Thyroid gland (tissue), 4 donors: ENCODE measurements at regions not wholly inside any gene's neighbourhood (a gene's known extent, or its start where the extent isn't known, plus 50 kb on each side); places are given as distances from the start of the nearest gene placed in this dataset.

ENCODE experiments used
- POLR2A ChIP-seq, 2 donors: fragments of 450-650 bp; IDR thresholded peaks; one replicate each; pipeline ENCODE4 v1.6.1; 2017; ENCODE audit warnings: antibody characterized with exemption in 2 of 2, mild to moderate bottlenecking in 2 of 2, moderate library complexity in 1 of 2
- TF ChIP-seq, protein P1 (sequence below), 6 experiments: fragments of 200-600 bp in 3 of 6; fragments of 450-650 bp in 3 of 6; sonication (generic) in 3 of 6; IDR thresholded peaks; one replicate each; pipeline ENCODE4 v1.5.1; 2016 to 2019; ENCODE audit warnings: antibody characterized with exemption in 6 of 6, mild to moderate bottlenecking in 2 of 6, inconsistent platforms in 1 of 6, moderate library complexity in 1 of 6

- TF ChIP-seq, protein P1, sequence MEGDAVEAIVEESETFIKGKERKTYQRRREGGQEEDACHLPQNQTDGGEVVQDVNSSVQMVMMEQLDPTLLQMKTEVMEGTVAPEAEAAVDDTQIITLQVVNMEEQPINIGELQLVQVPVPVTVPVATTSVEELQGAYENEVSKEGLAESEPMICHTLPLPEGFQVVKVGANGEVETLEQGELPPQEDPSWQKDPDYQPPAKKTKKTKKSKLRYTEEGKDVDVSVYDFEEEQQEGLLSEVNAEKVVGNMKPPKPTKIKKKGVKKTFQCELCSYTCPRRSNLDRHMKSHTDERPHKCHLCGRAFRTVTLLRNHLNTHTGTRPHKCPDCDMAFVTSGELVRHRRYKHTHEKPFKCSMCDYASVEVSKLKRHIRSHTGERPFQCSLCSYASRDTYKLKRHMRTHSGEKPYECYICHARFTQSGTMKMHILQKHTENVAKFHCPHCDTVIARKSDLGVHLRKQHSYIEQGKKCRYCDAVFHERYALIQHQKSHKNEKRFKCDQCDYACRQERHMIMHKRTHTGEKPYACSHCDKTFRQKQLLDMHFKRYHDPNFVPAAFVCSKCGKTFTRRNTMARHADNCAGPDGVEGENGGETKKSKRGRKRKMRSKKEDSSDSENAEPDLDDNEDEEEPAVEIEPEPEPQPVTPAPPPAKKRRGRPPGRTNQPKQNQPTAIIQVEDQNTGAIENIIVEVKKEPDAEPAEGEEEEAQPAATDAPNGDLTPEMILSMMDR (IDR thresholded peaks at IDR 0.05), result no peak
- TF ChIP-seq POLR2A (IDR thresholded peaks at IDR 0.05), result no peak
These were observed 374.1 kb downstream of the CD109 start for GRCh38 chr6:74070091-74070490.
